A673 (cell line): ENCODE measurements at regions not wholly inside any gene's neighbourhood (a gene's known extent, or its start where the extent isn't known, plus 50 kb on each side); places are given as distances from the start of the nearest gene placed in this dataset.

Experiments used
- BruUV-seq: library from RNA; stranded (reverse); fragments of 400-500 nt; replicated peaks from 2 replicates; lab custom pipeline; 2021; lab: Mats Ljungman, UMichigan
- CTCF ChIA-PET: fragments of 300-600 bp; sonication (Branson Sonifier 250); formaldehyde crosslinking; loops from one replicate; lab custom pipeline; 2022; ENCODE audit warnings: antibody characterized with exemption; lab: Charles Lee
- POLR2A ChIA-PET: fragments of 300-600 bp; sonication (Branson Sonifier 250); formaldehyde crosslinking; loops from one replicate; lab custom pipeline; 2022; ENCODE audit warnings: antibody characterized with exemption; ENCODE audit not compliant: low non-redundant PET; lab: Charles Lee
- DNase-seq: peaks from one replicate; pipeline ENCODE4 v3.0.0-alpha.2; 2015; ENCODE audit warnings: low spot score
- H3K27ac ChIP-seq: fragments of 200-600 bp; sonication (generic); 2 replicates; pipeline ENCODE4 v1.5.1; 2016; ENCODE audit warnings: mixed run types, low read depth, mild to moderate bottlenecking, mixed read lengths, antibody characterized with exemption, low read length; ENCODE audit not compliant: poor library complexity, severe bottlenecking
- H3K27me3 ChIP-seq: fragments of 200-600 bp; sonication (generic); replicated peaks from 2 replicates; pipeline ENCODE4 v1.6.1; 2017; ENCODE audit warnings: mixed run types, low read depth, mild to moderate bottlenecking, mixed read lengths, antibody characterized with exemption, low read length; ENCODE audit not compliant: insufficient read depth, poor library complexity
- H3K36me3 ChIP-seq: fragments of 200-600 bp; sonication (generic); 2 replicates; pipeline ENCODE4 v1.6.1; 2016; ENCODE audit warnings: mixed run types, mild to moderate bottlenecking, mixed read lengths, antibody characterized with exemption, low read length; ENCODE audit not compliant: insufficient read depth, poor library complexity, severe bottlenecking
- H3K4me1 ChIP-seq: fragments of 200-600 bp; sonication (generic); 2 replicates; pipeline ENCODE4 v1.6.1; 2017; ENCODE audit warnings: mixed run types, mild to moderate bottlenecking, mixed read lengths, antibody characterized with exemption, low read length; ENCODE audit not compliant: insufficient read depth, poor library complexity, severe bottlenecking
- H3K4me3 ChIP-seq: fragments of 200-600 bp; sonication (generic); 2 replicates; pipeline ENCODE4 v1.5.1; 2016; ENCODE audit warnings: low read depth, mixed run types, mild to moderate bottlenecking, mixed read lengths, low read length; ENCODE audit not compliant: poor library complexity, severe bottlenecking
- H3K9me3 ChIP-seq: fragments of 200-600 bp; sonication (generic); 2 replicates; pipeline ENCODE4 v1.6.1; 2016; ENCODE audit warnings: mixed run types, low read depth, mild to moderate bottlenecking, mixed read lengths, antibody characterized with exemption, low read length; ENCODE audit not compliant: poor library complexity, severe bottlenecking
- CTCF ChIP-seq: fragments of 300-800, 200-600 bp; sonication (generic); conservative IDR thresholded peaks from 2 replicates; pipeline ENCODE4 v1.5.1; 2017; ENCODE audit warnings: low read depth, mild to moderate bottlenecking, antibody characterized with exemption, low read length, moderate library complexity, mixed read lengths
- EZH2 ChIP-seq: fragments of 200-600 bp; sonication (generic); IDR thresholded peaks from 2 replicates; pipeline ENCODE4 v1.6.1; 2017; ENCODE audit warnings: borderline replicate concordance, low read depth, mild to moderate bottlenecking, mixed read lengths, antibody characterized with exemption, low read length; ENCODE audit not compliant: poor library complexity, severe bottlenecking
- intact Hi-C: fragments of 100-400 bp; cut with micrococcal nuclease; formaldehyde crosslinking; loops from one replicate; pipeline ENCODE4 v1.10.0; 2022; ENCODE audit not compliant: unreplicated experiment

- intact Hi-C loops = no loop called here
- CTCF ChIA-PET = no interaction called here
- H3K4me3 ChIP-seq = no peak overlapping the region
- POLR2A ChIA-PET = no interaction called here
- H3K9me3 ChIP-seq = no peaks in the 10 kb centered on the region
- no peaks in the 10 kb centered on the region for H3K4me1 ChIP-seq
- TF ChIP-seq CTCF (no peak), EZH2 (no peak)
- H3K36me3 ChIP-seq = no peaks in the 10 kb centered on the region
- DNase-seq = no peak
- no peak overlapping the region for H3K27ac ChIP-seq
- no peaks in the 10 kb centered on the region for H3K27me3 ChIP-seq
- BruUV-seq = no TSS peak
These were observed 217.6 kb downstream of the SNCA start for GRCh38 chr4:89619206-89619962.

GRCh38 chr4:89618151-89618550 lies 218.8 kb downstream of the SNCA start:
- BruUV-seq = no TSS peak
- CTCF ChIA-PET = no interaction called here

GRCh38 chr4:89617317-89617716 lies 219.6 kb downstream of the SNCA start:
- Histone ChIP-seq H3K4me1 (no peaks in the 10 kb centered on the region), H3K27me3 (no peaks in the 10 kb centered on the region), H3K9me3 (no peaks in the 10 kb centered on the region), H3K4me3 (no peak overlapping the region), H3K36me3 (no peaks in the 10 kb centered on the region), H3K27ac (no peak overlapping the region)
- TF ChIP-seq CTCF (no peak), EZH2 (no peak)
- no peak for DNase-seq
- CTCF ChIA-PET = no interaction called here
- no TSS peak for BruUV-seq
- POLR2A ChIA-PET = no interaction called here
- intact Hi-C loops = no loop called here

More at GRCh38 chr4:89618151-89618550, 218.8 kb downstream of the SNCA start:
- H3K27me3 ChIP-seq = no peaks in the 10 kb centered on the region
- no peaks in the 10 kb centered on the region for H3K4me1 ChIP-seq
- no peaks in the 10 kb centered on the region for H3K36me3 ChIP-seq
- TF ChIP-seq EZH2 (no peak), CTCF (no peak)
- H3K27ac ChIP-seq = no peak overlapping the region
- no peak for DNase-seq
- H3K4me3 ChIP-seq = no peak overlapping the region
- no peaks in the 10 kb centered on the region for H3K9me3 ChIP-seq
- intact Hi-C loops = no loop called here
- POLR2A ChIA-PET = no interaction called here
